Effector memory CD8-positive, alpha-beta T cell (primary cell): ENCODE measurements at regions not wholly inside any gene's neighbourhood (a gene's known extent, or its start where the extent isn't known, plus 50 kb on each side); places are given as distances from the start of the nearest gene placed in this dataset.
"Not testable (repeated sequence)": the region's sequence is repeated elsewhere in the genome, so short reads cannot be mapped to it uniquely, and the experiment has no call there.

ENCODE experiments used
- ATAC-seq: fragments of 150-1000 bp; cut with Tn5 transposase; replicated peaks from 2 replicates; pipeline ENCODE4 v1.10.0; 2021; ENCODE audit warnings: mild to moderate bottlenecking, moderate library complexity
- DNase-seq, 3 experiments: peaks; one replicate each; pipeline ENCODE4 v3.0.0; 2021
- H3K27ac Mint-ChIP-seq, 2 donors: one replicate each; pipeline ENCODE4 v1.8.0; 2022; ENCODE audit warnings: mild to moderate bottlenecking in 2 of 2, mixed read lengths in 2 of 2, moderate library complexity in 2 of 2
- H3K27me3 Mint-ChIP-seq, 2 donors: one replicate each; pipeline ENCODE4 v1.8.0; 2022; ENCODE audit warnings: mixed read lengths in 2 of 2
- H3K36me3 Mint-ChIP-seq: one replicate; pipeline ENCODE4 v1.8.0; 2022; ENCODE audit warnings: mild to moderate bottlenecking, moderate library complexity, mixed read lengths; ENCODE audit not compliant: insufficient read depth
- H3K4me1 Mint-ChIP-seq, 2 donors: one replicate each; pipeline ENCODE4 v1.8.0; 2022; ENCODE audit warnings: low read depth in 2 of 2, mixed read lengths in 2 of 2
- H3K4me3 Mint-ChIP-seq, 2 donors: one replicate each; pipeline ENCODE4 v1.8.0; 2022; ENCODE audit warnings: mild to moderate bottlenecking in 2 of 2, mixed read lengths in 2 of 2, moderate library complexity in 2 of 2
- H3K9me3 Mint-ChIP-seq, 2 donors: one replicate each; pipeline ENCODE4 v1.8.0; 2022; ENCODE audit warnings: mixed read lengths in 2 of 2

GRCh38 chr3:104298662-104299061 is 1068.0 kb upstream of the ALCAM start:
- no peaks in the 10 kb centered on the region for H3K27me3 Mint-ChIP-seq
- H3K27ac Mint-ChIP-seq = no peak overlapping the region

GRCh38 chr3:104316118-104316517 is 1050.6 kb upstream of the ALCAM start:
- ATAC-seq (no peak), DNase-seq (no peak)
- Mint-ChIP-seq H3K27ac (no peak overlapping the region), H3K36me3 (no peaks in the 10 kb centered on the region), H3K27me3 (no peaks in the 10 kb centered on the region), H3K4me3 (no peak overlapping the region), H3K9me3 (peaks cover 0 to 7% of the 10 kb centered on the region in 2 donors), H3K4me1 (peaks cover 0 to 2% of the 10 kb centered on the region in 2 donors)

More at GRCh38 chr3:104298662-104299061, 1068.0 kb upstream of the ALCAM start:
- H3K9me3 Mint-ChIP-seq = no peaks in the 10 kb centered on the region
- ATAC-seq (no peak), DNase-seq (no peak)
- H3K4me3 Mint-ChIP-seq = no peak overlapping the region
- H3K36me3 Mint-ChIP-seq = no peaks in the 10 kb centered on the region
- no peaks in the 10 kb centered on the region for H3K4me1 Mint-ChIP-seq

- Mint-ChIP-seq H3K4me3 (no peak overlapping the region), H3K36me3 (no peaks in the 10 kb centered on the region), H3K4me1 (no peaks in the 10 kb centered on the region), H3K27me3 (no peaks in the 10 kb centered on the region), H3K27ac (no peak overlapping the region), H3K9me3 (peaks cover 8 to 30% of the 10 kb centered on the region in 2 donors)
- ATAC-seq = no peak
- DNase-seq = no peak
Measured at GRCh38 chr3:104323226-104323625, 1043.5 kb upstream of the ALCAM start.

- no peaks in the 10 kb centered on the region for H3K9me3 Mint-ChIP-seq
- no peaks in the 10 kb centered on the region for H3K36me3 Mint-ChIP-seq
- H3K27me3 Mint-ChIP-seq = no peaks in the 10 kb centered on the region
- no peak overlapping the region for H3K27ac Mint-ChIP-seq
- no peak overlapping the region for H3K4me3 Mint-ChIP-seq
- ATAC-seq (no peak), DNase-seq (no peak)
- H3K4me1 Mint-ChIP-seq = no peaks in the 10 kb centered on the region
Measured at GRCh38 chr3:104347291-104347690, 1019.4 kb upstream of the ALCAM start.

GRCh38 chr3:104349836-104350235 is 1016.9 kb upstream of the ALCAM start:
- Mint-ChIP-seq H3K4me3 (no peak overlapping the region), H3K27ac (no peak overlapping the region), H3K4me1 (no peaks in the 10 kb centered on the region), H3K36me3 (no peaks in the 10 kb centered on the region), H3K9me3 (peaks cover 0 to 3% of the 10 kb centered on the region in 2 donors), H3K27me3 (no peaks in the 10 kb centered on the region)
- ATAC-seq (no peak), DNase-seq (no peak)

- H3K36me3 Mint-ChIP-seq = no peaks in the 10 kb centered on the region
- H3K27ac Mint-ChIP-seq = no peak overlapping the region
- peaks cover 0 to 3% of the 10 kb centered on the region in 2 donors for H3K9me3 Mint-ChIP-seq
- H3K4me1 Mint-ChIP-seq = no peaks in the 10 kb centered on the region
- H3K27me3 Mint-ChIP-seq = no peaks in the 10 kb centered on the region
- ATAC-seq (no peak), DNase-seq (no peak)
- no peak overlapping the region for H3K4me3 Mint-ChIP-seq
Measured at GRCh38 chr3:104353951-104354350, 1012.8 kb upstream of the ALCAM start.

GRCh38 chr3:104359546-104359945 is 1007.2 kb upstream of the ALCAM start:
- Mint-ChIP-seq H3K9me3 (peaks cover 0 to 3% of the 10 kb centered on the region in 2 donors), H3K4me1 (no peaks in the 10 kb centered on the region), H3K27ac (no peak overlapping the region), H3K36me3 (no peaks in the 10 kb centered on the region), H3K27me3 (no peaks in the 10 kb centered on the region), H3K4me3 (no peak overlapping the region)
- ATAC-seq (no peak), DNase-seq (no peak)

GRCh38 chr3:104360038-104360437 is 1006.7 kb upstream of the ALCAM start:
- ATAC-seq = no peak
- no peak overlapping the region for H3K27ac Mint-ChIP-seq
- H3K4me3 Mint-ChIP-seq = no peak overlapping the region
- peaks cover 0 to 2% of the 10 kb centered on the region in 2 donors for H3K9me3 Mint-ChIP-seq
- DNase-seq = no peak
- H3K4me1 Mint-ChIP-seq = no peaks in the 10 kb centered on the region
- no peaks in the 10 kb centered on the region for H3K36me3 Mint-ChIP-seq
- no peaks in the 10 kb centered on the region for H3K27me3 Mint-ChIP-seq

- H3K27ac Mint-ChIP-seq, H3K4me1 Mint-ChIP-seq, H3K4me3 Mint-ChIP-seq, H3K9me3 Mint-ChIP-seq, DNase-seq, H3K27me3 Mint-ChIP-seq, H3K36me3 Mint-ChIP-seq, ATAC-seq: not testable (repeated sequence)
Measured at GRCh38 chr3:104361748-104362147, 1005.0 kb upstream of the ALCAM start.

GRCh38 chr3:104362319-104362718 is 1004.4 kb upstream of the ALCAM start:
- Mint-ChIP-seq H3K4me3 (no peak overlapping the region), H3K36me3 (no peaks in the 10 kb centered on the region), H3K27ac (no peak overlapping the region), H3K4me1 (no peaks in the 10 kb centered on the region), H3K9me3 (peaks cover 0 to 2% of the 10 kb centered on the region in 2 donors), H3K27me3 (no peaks in the 10 kb centered on the region)
- ATAC-seq = no peak
- no peak for DNase-seq

- Mint-ChIP-seq H3K4me3 (no peak overlapping the region), H3K9me3 (no peaks in the 10 kb centered on the region), H3K27me3 (no peaks in the 10 kb centered on the region), H3K36me3 (no peaks in the 10 kb centered on the region), H3K27ac (no peak overlapping the region), H3K4me1 (no peaks in the 10 kb centered on the region)
- ATAC-seq (no peak), DNase-seq (no peak)
Measured at GRCh38 chr3:104367000-104367399, 999.7 kb upstream of the ALCAM start.

GRCh38 chr3:104368760-104369159 is 997.9 kb upstream of the ALCAM start:
- Mint-ChIP-seq H3K36me3 (no peaks in the 10 kb centered on the region), H3K9me3 (no peaks in the 10 kb centered on the region), H3K27me3 (no peaks in the 10 kb centered on the region), H3K27ac (no peak overlapping the region), H3K4me1 (no peaks in the 10 kb centered on the region), H3K4me3 (no peak overlapping the region)
- no peak for ATAC-seq
- no peak for DNase-seq

GRCh38 chr3:104385421-104385820 is 981.3 kb upstream of the ALCAM start:
- DNase-seq = no peak

GRCh38 chr3:104388619-104389018 is 978.1 kb upstream of the ALCAM start:
- ATAC-seq (no peak), DNase-seq (no peak)
- Mint-ChIP-seq H3K4me3 (no peak overlapping the region), H3K4me1 (no peaks in the 10 kb centered on the region), H3K9me3 (no peaks in the 10 kb centered on the region), H3K27ac (no peak overlapping the region), H3K36me3 (no peaks in the 10 kb centered on the region), H3K27me3 (no peaks in the 10 kb centered on the region)

More at GRCh38 chr3:104385421-104385820, 981.3 kb upstream of the ALCAM start:
- Mint-ChIP-seq H3K27me3 (no peaks in the 10 kb centered on the region), H3K4me3 (no peak overlapping the region), H3K36me3 (no peaks in the 10 kb centered on the region), H3K4me1 (no peaks in the 10 kb centered on the region), H3K27ac (no peak overlapping the region), H3K9me3 (no peaks in the 10 kb centered on the region)
- ATAC-seq = no peak

GRCh38 chr3:104392327-104392726 is 974.4 kb upstream of the ALCAM start:
- no peak overlapping the region for H3K27ac Mint-ChIP-seq
- no peaks in the 10 kb centered on the region for H3K27me3 Mint-ChIP-seq
- no peak overlapping the region for H3K4me3 Mint-ChIP-seq
- H3K9me3 Mint-ChIP-seq = no peaks in the 10 kb centered on the region
- H3K4me1 Mint-ChIP-seq = no peaks in the 10 kb centered on the region
- no peak for DNase-seq
- ATAC-seq = no peak
- H3K36me3 Mint-ChIP-seq = no peaks in the 10 kb centered on the region
